ENCODE measurements at regions not wholly inside any gene's neighbourhood (a gene's known extent, or its start where the extent isn't known, plus 50 kb on each side); places are given as distances from the start of the nearest gene placed in this dataset.
A peak's percentile ranks its signal among the peaks of the same experiment; 100 is the strongest.

DNA sequence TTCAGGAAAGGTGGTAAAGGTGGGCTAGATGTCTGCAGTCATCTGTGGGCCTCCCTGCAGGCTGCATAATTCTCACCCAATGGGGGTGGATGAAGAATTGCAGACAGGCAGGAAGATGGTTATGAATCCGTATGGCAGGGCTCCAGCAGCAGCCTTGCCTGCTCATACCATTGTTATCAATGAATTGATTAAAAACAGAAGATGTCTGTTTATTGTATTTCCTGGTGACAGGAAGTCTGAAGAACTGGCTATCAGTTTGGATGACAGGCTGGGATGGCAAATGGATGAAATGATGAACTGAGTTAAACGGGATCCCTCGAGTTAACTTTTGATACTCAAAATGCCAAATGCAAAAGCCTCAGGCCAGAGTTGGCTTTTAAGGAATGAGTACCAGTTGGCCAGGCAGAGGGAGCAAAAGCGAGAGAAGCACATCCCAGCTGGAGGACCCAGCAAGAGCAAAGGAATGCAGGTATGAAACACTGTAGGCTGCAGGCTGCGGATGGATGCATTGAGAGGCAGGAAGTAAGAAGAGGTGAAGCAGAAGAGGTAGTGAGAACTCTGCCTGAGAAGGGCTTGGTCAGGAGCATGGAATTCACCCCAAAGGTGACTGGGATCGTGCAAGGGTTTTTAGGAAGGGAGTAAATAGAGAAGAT, 550.0 kb upstream of the TBX3 start:
- DNase-seq, result no peak

DNA sequence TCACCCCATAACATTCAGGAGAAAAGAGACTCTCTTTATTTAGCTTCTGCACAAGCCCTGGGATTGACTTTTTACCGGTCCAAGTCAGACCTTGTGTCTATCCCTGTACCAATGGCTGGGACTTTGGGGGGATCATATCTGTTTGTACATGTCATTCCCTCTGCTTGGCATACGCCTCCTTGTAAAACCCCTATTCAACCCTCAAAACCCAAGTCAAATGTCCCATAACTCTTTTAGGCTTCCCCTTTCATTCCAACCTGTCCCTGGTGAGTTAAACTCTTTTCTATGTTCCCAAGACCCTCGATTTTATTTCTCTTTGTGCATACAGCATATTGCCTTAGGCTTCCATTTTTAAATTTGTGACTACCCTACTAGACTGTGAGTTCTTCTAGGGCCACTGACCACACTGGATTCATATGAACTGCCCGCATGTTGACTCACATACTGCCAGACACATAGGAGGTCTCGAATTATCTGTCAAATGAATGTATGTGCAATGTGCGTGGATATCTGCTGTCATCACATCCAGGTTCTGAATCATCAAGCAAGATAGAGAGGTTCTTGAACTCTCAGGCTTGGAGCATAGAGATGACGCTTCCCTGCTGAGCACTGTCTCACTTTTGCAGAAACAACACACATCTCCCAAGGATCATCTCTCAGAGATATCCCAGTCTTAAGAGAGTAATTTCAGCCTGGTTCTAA, 548.6 kb upstream of the TBX3 start:
- DNase-seq, result no peak

DNA sequence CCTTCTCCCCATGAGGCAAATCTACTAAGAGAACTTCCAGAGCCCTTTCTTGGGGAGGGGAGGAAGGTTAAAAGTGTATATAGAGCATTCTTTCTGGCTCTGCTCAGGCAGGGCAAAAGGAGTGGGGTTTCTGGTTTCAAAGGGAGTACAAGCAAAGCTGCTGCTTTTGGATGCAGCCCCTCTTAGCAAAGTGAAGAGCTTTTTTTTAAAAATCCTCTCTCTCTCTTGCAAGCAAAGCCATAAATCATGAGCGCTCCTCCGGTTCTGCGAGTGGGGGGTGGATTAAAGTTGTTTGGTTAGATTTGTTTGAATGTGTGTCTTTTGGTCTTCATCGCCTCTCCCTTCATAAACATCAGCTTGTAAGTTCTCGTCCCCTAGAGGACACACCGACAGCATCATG, 546.6 kb upstream of the TBX3 start:
- no peak for DNase-seq

DNA sequence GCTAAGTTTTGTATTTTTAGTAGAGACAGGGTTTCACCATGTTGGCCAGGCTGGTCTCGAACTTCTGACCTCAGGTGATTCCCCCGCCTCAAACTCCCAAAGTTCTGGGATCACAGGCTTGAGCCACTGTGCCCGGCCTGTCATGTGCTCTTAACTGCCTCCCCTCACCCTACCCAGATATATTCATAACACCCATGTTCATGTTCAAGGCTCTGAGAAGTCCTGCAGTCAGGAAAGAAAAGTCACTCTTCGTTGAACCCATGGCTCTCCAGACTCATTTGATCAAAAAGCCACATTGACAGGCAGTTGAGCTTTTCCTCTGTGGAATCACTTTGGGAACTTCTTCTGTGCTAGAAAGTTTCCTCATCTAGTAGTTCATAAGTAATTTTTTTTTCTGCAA, 545.5 kb upstream of the TBX3 start:
- no peak for DNase-seq

DNA sequence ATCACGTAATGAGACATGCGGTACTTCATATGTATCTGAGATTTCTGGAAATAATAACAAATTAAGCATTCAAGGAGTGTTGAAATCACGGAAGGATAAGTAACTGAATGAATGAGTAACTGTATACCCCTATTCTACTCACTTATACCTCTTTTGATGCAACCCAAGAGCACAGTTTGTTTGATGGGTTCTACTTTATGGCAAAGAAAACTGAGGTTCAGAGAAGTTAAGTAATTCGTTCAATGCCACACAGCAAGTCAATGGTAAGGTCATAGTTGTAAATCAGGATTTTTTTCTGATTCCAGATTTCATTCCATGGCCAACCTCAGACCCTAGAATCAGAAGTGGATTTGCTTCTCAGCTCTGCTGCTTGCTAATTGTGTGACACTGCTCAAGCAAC, 544.5 kb upstream of the TBX3 start:
- no peak for DNase-seq

DNA sequence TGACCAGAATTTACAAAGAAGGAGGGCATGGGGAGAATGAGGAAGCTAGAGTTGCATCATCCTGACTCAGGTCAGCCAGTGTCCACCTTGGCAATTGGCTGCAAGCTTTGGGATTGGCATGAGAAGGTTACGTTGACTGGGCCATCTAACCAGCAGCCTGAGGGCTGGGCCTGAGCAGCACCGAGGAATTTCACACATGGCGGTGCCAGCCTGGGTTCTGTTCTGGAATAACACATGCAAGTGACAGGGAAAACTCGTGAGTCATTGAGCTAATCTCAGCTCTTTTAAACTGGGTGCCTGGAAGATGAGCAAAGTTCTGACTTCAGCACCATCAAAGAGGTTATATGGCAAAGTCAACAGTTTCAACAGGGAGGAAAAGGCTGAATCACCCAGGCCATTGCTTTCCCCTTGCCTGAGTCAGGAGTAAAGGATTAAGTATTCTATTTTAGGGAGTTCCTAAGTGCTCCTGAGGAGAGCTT, 543.2 kb upstream of the TBX3 start:
- DNase-seq, result peak; percentile 11

DNA sequence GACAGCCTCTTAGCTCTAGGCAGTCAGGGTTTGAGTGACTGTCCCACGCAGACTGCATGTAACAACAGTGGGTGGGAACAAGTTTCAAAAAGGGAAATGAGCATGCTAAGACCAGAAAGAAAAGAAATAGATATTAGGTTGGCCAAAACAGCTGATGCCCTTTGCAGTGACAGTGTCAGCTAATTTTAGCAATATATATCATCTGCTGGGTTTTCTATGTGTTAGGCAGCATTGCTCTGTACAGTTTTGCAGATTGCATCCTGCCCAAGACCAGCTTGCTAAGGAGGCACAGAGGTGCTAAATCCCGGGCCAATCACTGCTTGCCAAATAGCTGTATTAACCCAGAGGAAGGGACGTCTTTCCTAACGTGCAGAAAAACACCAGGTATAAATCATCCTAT, 541.9 kb upstream of the TBX3 start:
- no peak for DNase-seq

DNA sequence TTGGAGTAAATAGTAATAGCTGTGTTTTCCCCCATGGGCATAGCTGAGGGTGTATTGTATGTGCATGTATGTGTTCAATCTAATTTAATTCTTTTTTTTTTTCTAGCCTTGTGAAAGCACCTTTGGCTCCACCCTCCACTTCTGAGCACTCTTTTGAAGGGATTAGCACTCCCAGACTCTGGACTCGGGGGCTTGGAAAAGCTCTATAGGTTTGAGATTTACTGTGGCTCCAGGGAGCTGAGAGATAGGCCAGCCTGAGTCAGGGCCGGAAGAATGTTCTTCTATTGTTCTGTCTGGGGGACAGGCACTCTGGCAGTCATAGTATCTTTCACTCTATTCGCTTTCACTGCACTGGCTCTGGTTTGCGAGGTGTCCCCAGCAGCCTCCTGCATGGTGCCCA, 540.0 kb upstream of the TBX3 start:
- DNase-seq, result no peak

DNA sequence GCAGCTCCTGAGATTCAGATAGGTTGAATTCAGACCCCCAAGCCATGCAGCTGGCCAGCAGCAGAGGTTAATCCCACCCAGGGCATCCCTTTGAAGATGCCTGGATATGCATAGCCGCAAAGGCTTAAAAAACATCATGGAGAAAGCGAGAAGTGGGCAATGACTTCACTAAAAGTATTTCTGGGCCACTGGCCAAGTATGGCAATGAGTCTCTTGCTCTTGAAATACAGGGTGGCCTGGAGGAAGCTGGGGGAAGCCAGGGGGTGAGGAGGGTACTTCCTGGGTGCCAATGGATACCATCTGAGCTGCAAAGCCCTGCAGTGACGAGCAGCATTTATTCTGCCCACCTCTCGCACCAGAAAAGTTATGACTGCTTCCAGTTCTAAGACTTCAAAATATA, 539.3 kb upstream of the TBX3 start:
- no peak for DNase-seq

DNA sequence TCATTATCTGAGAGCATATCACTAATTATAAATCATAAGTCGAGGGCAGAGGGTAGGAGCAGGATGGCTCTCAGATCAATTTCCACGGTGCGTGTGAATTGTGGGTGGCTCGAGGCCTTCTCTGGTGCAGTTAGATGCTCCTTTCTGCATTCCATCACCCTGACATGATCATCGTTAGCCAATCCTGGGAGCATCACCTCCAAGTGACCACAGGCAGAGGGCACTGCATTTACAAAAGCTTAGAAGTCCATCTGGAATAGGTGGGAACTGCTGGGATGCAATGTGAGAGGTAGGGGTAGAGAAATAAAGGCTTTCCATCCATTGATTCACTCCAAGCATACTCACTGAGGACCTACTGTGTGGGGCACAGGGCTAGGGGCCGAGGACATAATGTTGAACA, 538.2 kb upstream of the TBX3 start:
- DNase-seq, result no peak

DNA sequence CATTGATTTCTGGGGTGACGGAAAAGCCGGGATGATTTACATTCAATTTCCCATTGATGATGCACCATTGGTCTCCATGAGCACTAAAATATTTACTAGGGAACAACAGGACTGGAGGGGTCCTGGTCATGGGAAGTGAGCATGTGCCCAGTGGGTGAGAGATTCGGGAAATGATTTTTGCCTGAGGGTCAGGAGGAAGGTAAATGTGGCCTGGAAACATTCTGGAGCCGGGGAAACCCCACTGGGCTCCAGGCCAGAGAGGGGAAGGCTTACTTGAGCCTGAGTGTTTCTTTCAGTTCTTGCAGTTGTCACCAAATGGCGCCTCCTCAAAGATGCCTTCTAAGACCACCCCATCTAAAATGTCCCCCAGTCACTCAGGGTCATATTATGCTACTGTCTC, 532.3 kb upstream of the TBX3 start:
- no peak for DNase-seq

DNA sequence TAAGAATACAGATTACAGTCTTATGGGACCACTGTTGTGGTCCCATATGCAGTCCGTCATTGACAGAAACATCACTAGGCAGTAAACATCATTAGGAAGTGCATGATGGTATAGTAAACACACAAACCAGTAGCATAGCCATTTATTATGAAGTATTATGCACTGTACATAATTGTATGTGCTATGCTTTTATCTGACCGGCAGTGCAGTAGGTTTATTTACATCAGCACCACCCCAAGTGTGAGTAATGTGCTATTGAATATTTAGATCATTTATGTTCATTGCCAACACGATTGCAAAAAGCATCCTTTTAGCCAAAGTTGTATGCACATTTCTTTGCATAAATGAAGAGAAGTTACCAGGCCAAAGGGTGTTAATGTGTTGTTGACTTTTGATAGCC, 531.6 kb upstream of the TBX3 start:
- no peak for DNase-seq

DNA sequence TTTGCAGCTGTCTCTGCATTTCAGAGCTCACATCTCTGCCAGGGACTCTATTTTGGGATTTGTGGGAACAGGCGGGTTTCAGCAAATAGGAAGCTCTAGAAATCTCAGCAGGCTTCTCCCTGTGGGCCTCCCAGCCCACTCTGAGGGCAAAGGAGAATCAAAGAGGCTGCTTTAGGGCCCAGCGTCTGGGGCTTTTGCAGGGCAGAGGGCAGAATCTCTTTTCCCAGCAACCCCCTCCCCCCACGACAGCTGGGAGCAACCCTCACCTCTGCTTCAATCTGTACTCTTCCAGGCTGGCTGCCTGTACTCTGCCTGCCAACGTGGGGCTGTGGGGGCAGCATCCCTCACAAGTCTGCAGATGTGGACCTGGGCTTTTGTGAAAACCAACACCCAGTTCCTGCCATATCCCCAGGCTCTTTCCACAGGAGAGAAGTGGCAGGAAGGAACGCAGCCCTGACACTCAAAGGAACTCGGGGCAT, 529.6 kb upstream of the TBX3 start:
- DNase-seq, result no peak

DNA sequence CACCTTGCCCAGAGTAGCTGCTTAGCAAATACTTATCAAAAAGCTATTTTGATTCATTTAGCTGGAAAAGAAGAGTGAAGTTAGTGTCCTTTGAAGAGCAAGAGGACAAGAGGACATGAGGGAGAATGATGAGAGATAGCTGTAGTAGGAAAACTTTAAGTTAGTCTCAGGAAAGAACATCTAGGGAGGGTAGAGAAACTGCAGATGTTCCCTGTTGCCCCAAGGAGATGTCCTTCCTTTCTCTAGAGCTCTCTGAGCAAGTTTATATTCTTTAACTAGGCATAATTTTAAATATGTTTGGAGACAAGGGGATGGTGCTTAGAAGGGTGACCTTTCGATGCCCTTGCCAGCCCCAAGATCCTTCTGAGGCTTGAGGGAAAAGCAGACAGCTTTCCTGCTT, 529.1 kb upstream of the TBX3 start:
- DNase-seq, result no peak

DNA sequence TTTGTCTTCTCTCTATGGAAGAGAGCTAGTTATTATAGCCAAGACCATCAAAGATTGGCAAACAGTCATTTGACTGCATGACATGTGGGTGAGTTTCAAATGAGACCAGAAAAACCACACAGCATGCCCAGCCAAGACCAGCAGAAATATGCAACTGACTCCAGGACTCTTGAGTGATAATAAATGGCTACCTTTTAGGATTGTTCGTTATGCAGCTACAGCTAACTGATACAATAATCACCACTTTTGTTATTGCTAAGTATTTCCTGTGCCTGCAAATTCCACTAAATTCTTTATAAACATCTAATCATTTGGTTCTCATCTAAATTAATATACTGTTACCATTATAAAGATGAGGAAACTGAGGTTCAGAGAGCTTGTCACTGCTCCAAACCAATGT, 528.4 kb upstream of the TBX3 start:
- no peak for DNase-seq

DNA sequence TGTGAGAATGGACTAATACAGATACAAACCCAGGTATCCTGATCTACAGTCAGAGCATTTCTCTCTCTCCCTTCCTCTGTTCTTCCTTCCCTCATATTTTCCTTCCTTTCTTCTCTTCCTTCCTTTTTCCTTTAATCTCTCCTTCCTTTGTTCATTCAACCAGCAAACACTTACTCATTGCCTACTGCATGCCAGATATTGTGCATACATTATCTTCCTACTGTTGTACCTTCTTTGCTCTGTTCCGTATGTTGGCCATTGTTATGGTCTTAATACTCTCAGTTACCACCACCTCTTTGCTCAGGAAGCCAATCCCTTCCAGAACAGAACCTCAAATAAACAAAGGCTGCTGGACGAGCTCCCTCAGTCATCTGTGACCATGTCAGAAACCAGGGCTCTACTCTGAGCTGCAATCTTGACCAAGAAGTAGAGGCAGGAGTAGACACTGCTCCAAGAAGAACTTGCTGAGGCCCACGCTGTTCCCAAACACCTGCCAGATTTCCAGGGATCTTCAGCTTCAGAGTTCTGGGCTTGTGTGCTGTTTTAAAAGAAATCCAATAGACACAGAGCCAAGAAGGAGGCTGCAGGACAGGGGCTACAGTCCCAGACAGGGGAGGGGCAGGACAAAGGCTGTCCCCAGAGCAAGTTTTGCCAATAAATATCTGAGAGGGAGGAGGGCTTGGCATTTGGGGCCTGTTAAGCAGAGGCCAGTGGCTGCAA, 526.7 kb upstream of the TBX3 start:
- no peak for DNase-seq

DNA sequence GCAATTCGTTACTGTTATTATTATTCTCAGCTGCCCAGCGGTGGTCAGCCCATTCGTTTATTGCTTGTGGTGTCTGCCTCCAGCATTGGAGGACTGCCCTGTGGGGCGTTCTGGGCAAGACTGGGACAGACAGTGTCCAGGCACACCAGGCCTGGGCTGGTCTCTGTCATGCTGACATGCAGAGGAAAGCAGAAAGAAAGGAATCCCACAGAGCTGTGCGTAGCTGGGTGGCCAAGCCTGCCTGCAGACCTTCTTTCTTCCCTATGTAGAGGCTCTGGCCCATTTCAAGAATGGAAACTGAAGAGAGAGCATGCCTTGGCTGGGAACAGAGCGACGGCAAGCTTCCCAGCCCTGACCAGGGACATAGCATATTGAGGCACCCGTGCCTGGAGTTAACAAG, 525.3 kb upstream of the TBX3 start:
- no peak for DNase-seq

DNA sequence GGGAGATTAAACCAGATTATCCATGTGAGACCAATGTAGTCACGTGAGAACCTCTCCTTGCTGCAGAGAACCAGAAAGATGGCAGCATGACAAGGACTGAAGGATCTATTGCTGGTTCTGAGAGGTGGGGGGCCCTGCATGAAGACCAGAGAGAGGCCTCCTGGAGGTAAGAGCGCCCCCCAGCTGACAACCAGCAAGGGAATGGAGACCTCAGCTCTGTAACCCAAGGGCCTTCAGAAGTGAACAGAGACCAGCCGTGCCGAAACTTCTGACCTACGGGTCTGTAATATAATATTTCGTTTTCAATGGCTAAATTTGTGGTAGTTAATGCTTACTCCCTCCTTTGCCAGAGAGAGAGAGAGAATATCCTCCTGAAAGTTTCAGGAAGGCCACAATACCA, 524.1 kb upstream of the TBX3 start:
- DNase-seq, result no peak

DNA sequence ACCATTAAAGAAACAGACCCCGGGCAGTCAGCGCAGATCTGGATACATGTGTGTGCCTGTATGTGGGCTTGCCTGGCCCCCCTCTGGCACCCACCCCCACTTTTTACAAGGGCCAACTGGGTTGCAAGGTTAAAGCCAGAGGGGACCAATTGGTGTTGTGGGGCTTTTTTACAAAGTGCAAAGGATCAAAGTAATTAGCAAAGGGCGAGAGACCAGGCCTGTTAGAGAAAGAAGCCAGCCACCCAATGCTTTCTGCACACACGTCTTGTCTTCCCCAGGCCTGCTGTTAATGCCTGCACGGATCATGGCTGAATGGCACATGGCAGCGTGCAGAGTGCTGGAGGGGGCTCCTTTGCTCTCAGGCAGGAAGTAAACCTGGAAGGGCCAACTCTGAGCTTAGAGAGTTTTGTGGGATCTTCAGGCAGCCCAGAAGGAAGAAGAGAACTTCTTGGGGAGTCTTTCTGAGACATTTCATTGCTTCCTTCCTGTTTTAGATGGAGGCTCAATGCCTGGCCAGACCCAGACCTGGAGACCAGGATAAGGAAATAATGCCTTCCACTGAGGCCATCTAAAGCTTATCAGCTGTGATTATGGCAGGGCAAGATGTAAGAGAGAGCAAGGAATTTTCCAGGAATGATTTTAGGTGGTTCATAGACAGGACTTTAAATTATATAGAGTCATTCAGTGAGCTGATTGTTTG, 523.4 kb upstream of the TBX3 start:
- no peak for DNase-seq

DNA sequence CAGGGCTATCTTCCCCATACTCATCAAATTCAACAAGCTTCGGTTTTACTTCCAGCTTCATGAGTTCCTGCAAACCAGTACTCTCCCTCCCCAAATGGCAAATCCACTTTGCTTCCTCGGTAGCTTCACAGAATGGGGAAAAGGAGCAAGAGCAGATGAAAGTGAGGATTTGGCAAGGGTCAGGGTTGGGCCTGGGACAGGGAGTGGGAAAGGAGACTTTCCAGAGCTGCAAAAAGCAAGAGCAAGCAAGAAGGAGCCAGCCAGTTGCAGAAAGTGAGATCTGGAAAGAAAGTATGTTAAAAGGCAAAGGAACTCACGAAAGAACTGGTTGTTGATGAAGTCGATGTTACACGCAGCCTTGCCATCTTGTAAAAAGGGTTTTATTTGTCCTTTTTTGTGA, 522.8 kb upstream of the TBX3 start:
- DNase-seq, result no peak

DNA sequence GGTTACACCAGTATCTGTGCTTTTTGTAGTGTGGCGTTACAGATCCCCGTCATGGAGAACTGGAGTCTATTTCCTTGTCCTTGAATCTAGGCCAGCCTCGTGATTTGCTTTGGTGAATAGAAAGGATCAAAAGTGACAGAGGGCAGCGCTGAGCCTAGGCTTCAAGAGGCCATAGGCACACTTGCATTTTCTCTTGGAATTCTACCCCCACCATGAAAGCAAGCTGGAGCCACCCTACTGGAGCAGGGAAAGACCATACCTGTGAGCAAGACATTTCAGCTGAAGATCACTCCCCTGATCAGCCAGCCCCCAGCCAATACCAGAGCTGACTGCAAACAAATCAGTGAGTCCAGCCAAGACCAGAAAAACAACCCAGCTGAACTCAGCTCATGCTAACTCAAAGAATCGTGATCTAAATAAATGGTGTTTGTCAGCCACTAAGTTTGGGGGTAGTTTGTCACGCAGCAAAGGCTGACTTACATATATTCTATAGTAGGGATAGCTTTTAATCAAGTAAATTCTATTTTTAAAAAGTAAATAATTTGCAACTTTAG, 521.9 kb upstream of the TBX3 start:
- no peak for DNase-seq

DNA sequence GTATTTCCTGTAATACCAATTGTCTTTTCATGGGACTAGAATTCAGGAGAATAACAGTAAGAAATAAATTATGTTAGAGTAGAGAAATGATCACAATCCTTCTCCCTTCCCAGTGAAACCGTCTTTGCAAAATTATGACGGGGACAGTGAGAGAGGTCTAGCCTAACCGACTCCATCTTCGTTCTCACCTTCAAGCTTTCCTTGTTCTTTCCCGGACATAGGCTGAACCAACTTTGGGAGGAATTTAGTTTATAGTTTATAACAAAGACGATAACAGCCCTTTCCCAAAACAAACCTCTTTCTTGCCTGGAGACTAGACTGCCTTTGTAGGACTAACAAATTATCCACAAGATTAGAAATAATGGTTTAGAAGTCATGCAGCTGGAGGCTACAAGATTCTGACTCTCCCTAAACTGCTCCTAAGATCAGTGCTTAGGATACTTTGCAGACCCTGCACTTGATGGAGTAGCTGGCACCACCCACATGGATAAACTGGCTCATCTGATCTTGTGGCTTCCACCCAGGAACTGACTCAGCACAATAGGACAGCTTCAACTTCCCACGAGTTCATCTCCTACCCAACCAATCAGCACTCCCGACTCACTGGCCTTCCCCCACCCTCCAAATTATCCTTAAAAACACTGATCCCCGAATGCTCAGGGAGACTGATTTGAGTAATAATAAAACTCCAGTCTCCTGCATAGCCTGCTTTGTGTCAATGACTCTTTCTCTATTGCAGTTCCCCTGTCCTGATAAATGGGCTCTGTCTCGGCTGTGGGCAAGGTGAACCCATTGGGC, 521.2 kb upstream of the TBX3 start:
- no peak for DNase-seq

Measured in GOT3 (cell line).